Tongue (tissue), 1 donor: ENCODE measurements at regions not wholly inside any gene's neighbourhood (a gene's known extent, or its start where the extent isn't known, plus 50 kb on each side); places are given as distances from the start of the nearest gene placed in this dataset.
A peak's percentile ranks its signal among the peaks of the same experiment; 100 is the strongest.

Source experiments
- DNase-seq: peaks from one replicate; pipeline ENCODE4 v3.0.0-alpha.2; 2015

DNA sequence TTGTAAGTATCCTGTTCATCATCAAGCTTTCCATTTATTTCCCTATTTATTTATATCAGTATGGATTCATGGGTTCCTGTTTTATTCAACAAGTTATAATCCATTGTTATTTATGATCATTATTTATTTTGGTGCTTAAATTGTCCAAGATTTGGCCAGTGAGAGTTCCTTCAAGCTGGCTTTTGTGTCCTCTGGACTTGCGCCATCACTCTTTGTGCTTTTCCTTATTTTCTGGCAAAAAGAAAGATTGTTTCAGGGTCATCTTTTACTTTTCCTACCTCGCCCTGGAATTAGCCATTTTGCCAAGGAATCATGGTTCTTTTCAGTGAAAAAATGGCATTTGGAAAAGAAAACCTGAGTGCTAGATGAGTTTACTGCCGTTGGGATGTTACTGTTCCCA is 193.4 kb downstream of the ADAMTS15 start:
- no peak for DNase-seq

GRCh38 chr11:130642994-130643393 is 194.5 kb downstream of the ADAMTS15 start:
- DNase-seq = no peak

DNA sequence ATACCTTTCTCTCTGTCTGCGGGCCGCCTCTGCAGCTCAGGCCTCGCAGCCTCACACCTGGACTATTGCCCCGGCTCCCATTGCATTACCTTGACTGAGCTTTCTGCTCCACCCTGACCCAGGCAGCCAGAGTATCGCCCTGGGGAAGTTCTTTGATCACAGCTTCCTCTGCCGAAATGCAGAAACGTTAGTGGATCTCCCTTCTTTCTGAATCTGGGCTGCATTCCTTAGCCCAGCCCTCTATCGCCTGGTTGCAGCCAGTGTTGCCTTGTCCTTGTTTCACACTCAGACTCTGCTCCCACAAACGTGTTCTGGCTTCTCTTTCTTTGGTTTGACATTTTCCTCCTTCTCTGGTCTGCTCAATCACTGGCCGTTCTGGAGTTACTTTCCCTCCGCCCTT is 195.7 kb downstream of the ADAMTS15 start:
- DNase-seq = no peak

DNA sequence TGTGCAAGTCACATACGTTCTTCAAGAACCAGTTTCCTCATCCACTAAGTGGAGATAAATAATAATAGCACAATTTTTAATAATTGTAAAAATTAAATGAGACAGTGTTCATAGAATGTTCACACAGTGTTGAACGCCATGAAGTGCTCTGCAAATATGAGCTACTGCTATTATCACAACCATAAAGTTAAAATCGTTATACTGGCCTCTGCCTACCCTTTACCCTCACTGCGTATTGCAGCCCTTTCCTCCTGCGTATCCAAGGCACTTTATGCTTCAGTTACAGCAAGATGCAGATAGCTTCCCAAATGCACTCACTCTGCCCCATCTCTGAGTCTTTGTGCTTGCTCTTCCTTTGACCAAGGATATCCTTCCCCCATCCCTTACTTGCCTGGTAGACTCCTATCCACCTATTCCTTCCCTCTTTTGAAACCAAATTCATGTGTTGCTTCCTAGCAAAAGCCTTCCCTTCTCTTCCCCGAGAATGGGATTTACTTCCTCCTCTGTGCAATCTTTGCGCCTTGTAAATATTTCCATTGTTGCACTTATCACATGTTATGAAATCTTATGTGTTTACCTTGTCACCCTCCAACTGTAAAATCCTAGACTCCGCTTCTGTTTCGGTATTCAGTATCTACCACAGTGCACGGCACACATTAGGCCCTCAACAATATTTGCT is 196.9 kb downstream of the ADAMTS15 start:
- no peak for DNase-seq

GRCh38 chr11:130645843-130646197 is 197.4 kb downstream of the ADAMTS15 start:
- DNase-seq = no peak

DNA sequence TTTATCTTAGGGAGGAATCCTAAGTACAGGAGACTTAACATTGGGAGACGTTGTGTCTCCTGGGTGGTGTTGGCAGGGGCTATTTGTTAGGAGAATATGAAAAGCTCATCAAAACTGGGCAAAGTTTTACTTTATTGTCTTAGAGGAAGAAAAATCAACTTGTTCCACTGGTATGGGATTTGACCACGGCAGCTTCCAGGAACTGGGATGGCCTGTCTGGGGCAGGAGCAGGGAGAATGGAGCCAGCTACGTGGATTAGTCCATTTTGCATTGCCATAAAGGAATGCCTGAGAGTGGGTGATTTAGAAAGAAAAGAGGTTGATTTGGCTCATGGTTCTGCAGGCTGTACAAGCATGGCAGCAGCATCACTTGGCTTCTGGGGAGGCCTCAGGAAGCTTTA is 198.4 kb downstream of the ADAMTS15 start:
- no peak for DNase-seq

GRCh38 chr11:130647371-130647770 is 198.9 kb downstream of the ADAMTS15 start:
- DNase-seq = no peak

GRCh38 chr11:130649801-130650200 is 201.4 kb downstream of the ADAMTS15 start:
- DNase-seq = no peak

- DNase-seq = no peak
Observed at GRCh38 chr11:130650456-130651030, 202.1 kb downstream of the ADAMTS15 start.

DNA sequence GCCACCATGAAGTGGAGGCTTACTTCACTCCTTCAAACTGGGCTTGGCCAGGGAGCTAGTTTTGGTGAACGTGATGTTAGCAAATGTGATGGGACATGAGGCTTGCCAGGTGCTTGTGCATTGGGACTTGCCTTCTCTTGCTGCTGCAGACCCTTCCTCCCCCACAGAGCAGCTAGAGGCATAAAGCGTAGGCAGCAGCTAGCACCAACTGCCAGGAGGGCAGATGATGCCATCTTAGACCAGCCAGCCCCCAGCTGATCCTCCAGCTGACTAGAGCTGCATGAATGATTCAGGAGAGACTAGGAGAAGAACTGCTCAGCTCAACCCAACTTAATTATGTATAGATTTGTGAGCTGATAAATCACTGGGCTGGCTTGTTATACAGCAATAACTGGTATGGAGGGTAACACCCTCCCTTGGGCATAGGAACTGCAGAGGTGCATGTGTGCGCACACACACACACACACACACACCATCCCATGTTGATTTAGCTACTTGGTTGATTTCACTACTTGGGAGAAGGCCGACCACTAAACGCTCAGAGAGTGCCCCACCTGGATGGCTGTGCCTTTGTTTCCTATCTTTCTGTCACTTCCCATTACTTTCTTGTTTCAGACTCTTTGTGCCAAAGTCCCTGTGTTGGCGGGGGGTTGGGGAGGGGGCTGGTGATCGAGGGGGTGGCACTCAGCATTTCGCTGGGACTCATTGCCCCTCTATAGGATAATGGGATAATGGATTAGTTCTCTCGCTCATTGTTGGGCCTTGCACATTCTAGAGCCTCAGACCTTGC is 202.8 kb downstream of the ADAMTS15 start:
- DNase-seq = no peak

GRCh38 chr11:130652671-130653335 is 204.4 kb downstream of the ADAMTS15 start:
- DNase-seq = peak; percentile 62

GRCh38 chr11:130653838-130654636 is 205.6 kb downstream of the ADAMTS15 start:
- peak; percentile 85 for DNase-seq

DNA sequence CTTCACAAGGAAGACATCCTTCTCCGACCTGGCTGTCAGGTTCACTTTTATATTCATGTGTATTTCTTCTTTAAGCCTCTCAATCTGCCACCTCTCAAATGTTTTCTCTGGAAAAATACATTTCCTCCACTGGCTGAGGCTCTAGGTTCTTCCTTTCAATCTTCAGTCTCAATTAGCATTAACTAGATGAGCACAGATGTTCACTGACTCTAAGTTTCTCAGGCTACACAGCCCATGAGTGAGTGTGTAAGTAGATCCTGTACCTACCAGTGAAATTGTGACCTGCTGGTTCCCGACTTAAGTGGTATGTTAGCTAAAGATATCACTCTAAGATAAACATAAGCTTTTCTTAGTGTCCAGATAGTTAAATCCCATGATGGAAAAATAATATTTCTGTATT is 206.9 kb downstream of the ADAMTS15 start:
- no peak for DNase-seq

GRCh38 chr11:130666781-130667251 is 218.4 kb downstream of the ADAMTS15 start:
- no peak for DNase-seq

- no peak for DNase-seq
Observed at GRCh38 chr11:130668751-130669150, 220.3 kb downstream of the ADAMTS15 start.

GRCh38 chr11:130670200-130670599 is 221.8 kb downstream of the ADAMTS15 start:
- DNase-seq = no peak

GRCh38 chr11:130671801-130672700 is 223.6 kb downstream of the ADAMTS15 start:
- peak; percentile 94 for DNase-seq

- DNase-seq = no peak
Observed at GRCh38 chr11:130672911-130673310, 224.5 kb downstream of the ADAMTS15 start.

- peak; percentile 61 for DNase-seq
Observed at GRCh38 chr11:130673698-130674097, 225.3 kb downstream of the ADAMTS15 start.

GRCh38 chr11:130674686-130675308 is 226.4 kb downstream of the ADAMTS15 start:
- DNase-seq = no peak
